GM21576 (cell line): ENCODE measurements at regions not wholly inside any gene's neighbourhood (a gene's known extent, or its start where the extent isn't known, plus 50 kb on each side); places are given as distances from the start of the nearest gene placed in this dataset.
A peak's percentile ranks its signal among the peaks of the same experiment; 100 is the strongest.

ENCODE experiments used
- ATAC-seq: cut with Tn5 transposase; IDR thresholded peaks from one replicate; pipeline ENCODE4 v1.9.1; 2021; ENCODE audit warnings: mild to moderate bottlenecking, moderate library complexity; ENCODE audit not compliant: unreplicated experiment

- no peak for ATAC-seq
Measured at GRCh38 chr6:26280407-26280806, 84.6 kb upstream of the BTN3A2 start.

- ATAC-seq, result no peak
Measured at GRCh38 chr6:26284537-26285142, 80.4 kb upstream of the BTN3A2 start.

GRCh38 chr6:26285143-26286134 is 79.6 kb upstream of the BTN3A2 start:
- ATAC-seq, result peak; percentile 70

DNA sequence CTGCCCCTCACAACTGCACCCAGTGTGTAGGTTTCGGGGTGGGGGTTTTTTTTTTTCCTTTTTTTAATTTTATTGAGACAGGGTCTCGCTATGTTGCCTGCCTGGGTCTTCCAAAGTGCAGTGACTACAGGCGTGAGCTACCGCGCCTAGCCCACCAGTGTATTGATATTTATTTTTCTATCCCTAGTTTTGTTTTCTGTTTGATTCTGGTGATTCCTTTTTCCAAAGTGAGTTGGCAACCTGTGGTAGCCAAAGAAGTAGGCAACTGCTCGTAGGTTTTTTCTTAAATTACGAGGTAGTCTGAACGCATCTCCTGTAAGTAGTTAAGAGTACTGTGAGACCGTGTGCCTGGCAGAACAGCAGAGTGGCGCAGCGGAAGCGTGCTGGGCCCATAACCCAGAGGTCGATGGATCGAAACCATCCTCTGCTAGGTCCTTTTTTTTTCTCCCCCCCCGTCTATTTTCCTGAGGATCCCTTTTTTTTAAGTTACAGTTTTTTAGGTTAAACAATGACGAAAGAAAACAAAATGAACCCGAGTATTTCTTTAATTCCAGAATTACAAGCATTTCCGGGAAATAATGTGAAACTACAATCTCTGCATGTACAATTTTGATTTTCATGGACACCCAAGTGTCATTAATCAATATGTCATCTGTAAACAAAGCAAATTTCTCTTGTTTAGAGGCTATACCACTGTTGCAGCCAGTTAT is 78.7 kb upstream of the BTN3A2 start:
- ATAC-seq, result no peak

GRCh38 chr6:26288155-26288554 is 76.8 kb upstream of the BTN3A2 start:
- no peak for ATAC-seq

- ATAC-seq, result no peak
Measured at GRCh38 chr6:26290941-26291340, 74.1 kb upstream of the BTN3A2 start.

GRCh38 chr6:26292709-26293108 is 72.3 kb upstream of the BTN3A2 start:
- no peak for ATAC-seq

GRCh38 chr6:26294302-26294701 is 70.7 kb upstream of the BTN3A2 start:
- no peak for ATAC-seq

DNA sequence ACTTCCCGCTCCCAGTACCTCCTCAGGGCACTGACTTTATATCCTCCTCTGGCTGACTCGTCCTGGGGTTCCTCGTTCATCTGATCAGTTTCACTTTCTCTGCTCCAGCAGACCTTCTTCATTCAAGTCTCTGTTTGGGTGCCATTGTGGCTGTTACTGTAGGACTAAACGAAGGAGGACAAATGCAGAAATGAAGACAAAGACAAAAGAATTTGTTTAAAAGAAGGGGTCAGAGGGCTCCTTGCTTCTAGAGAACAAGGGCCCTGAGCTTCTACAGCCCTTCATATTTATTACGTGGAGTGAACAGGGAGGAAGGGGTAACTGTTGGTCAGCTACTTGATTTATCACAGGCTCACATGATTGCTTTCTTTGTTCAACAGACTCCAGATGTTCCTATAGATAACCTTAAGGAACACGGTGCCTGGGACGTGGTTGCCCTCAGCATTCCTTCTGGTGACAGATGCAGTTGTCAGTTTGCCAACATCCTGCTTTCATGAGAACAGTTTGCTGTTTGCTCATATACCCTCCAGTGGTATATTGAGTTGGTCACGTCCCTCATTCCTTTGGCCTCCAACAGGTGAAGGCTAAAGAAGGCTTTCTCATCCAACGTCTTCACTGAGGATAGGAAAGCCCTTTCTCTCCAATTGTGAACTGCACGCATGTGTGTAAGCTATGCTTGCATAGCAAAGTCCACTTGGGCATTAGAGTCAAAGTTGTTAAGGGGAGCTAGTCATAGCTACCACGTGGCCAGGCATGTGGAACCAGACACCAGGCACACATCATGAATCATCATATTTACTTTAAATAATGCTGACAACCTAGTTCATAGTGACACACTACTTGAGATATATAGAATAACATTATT is 69.1 kb upstream of the BTN3A2 start:
- no peak for ATAC-seq

DNA sequence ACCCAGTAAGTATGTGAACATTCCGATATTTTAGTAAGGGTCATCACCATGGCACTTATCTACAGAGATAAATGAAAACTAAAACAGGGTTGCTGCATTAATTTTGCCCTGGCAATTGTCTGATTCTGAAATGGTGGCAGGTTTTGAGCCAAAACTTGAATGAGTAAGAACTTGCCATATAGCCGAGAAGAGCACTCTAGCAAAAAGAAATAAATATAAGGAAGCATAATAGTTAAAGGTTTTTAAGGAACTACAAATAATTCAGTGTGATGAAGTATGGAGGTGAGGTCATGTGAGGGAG is 68.5 kb upstream of the BTN3A2 start:
- no peak for ATAC-seq

DNA sequence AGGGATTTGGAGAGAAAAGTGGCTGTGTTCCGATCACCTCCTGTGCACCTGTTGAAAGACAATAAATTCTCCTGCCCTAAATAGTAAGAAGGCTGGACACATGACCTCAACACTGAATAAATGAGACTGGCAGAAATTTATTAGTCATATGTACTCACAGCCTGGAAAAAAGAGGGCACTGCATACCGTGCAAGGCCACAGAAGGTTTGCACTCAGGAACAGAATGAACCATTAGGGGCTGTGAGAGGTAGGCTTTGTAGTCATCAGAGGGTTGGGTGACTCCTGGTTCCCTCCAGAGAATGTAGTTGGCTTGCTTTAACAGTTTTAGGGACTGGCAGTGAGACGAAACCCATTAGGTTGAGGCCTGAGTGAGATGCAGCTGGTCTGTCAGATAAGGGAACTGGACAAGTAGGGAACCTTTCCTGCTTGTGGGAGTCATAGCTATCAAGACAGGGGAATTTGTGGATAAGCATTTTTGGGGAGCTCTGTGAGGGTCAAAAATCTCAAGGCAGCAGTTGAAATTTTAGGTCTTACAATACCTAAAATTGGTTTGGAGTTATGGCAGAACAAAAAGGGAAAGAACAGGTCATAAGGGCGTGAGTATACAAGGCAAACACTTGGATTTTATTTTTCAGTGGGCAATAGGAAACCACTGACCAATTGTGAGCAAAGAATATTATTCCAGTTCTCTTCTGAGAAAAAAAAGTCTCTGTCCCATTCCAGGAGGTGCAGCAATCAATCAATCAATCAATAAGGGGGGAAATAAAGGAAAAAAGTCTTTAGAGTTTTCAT is 67.9 kb upstream of the BTN3A2 start:
- no peak for ATAC-seq

DNA sequence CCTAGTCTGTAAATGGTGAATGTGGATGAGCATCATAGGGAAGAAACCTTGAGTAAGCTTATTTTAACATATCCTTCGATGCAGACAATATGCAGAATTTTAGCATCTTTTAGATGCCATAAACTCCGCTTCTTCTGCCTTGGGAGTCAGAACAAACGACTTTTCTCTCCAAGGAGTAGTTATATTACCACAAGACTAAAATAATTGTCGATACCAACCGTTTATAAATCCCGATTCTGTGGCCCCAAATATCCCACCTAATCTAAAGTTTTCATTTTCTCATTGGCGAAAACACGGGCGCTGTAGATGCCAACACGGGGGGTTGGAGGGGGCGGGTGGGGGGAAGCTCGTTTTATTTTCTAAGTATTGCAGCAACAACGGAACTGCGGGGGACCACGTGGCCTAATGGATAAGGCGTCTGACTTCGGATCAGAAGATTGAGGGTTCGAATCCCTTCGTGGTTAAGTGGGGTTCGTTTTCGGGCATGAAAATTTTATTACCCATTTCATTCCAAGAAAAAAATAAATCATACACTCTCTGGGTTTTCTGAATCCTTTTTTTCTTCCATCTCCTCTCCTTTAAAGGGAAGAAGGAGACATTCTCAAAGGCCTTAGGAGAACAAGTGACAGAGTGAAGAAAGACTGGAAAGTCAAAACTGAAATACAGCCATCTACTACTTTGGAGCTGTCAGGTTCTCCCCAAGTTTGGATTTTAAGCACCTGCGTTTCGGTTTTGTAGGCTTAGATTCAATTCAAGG is 65.5 kb upstream of the BTN3A2 start:
- no peak for ATAC-seq

DNA sequence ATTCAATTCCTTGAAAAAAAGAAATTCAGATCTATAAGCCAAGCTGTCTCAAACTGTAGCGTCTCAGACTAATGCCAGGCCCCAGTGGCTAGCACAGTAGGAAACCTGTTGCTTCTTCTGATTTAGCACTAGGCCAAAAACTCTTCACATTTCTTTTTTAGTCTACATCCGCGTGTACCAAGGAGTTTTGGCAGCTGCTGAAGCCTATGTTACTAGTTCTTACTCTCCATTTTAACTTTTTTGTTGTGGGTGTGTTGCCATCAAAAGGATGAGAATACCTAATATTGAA is 65.0 kb upstream of the BTN3A2 start:
- no peak for ATAC-seq

DNA sequence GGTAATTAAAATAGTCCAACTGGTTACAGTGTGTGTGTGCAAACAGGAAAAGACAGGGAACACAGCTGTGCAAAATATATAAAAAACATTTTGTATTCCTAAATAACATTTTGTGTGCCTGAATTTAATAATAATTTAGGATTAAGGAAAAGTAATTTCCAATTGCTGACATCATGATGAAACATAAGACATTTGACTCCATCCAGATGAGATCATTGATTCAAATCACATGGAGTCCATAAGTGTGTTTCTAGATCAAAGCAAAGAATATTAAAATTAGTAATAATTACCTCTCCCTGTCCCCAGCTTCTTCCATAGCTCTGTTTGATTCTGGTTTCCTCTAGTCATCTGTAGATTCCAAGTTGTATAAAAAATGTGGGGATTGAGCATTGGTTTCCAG is 64.6 kb upstream of the BTN3A2 start:
- no peak for ATAC-seq

- no peak for ATAC-seq
Measured at GRCh38 chr6:26300828-26301227, 64.2 kb upstream of the BTN3A2 start.

DNA sequence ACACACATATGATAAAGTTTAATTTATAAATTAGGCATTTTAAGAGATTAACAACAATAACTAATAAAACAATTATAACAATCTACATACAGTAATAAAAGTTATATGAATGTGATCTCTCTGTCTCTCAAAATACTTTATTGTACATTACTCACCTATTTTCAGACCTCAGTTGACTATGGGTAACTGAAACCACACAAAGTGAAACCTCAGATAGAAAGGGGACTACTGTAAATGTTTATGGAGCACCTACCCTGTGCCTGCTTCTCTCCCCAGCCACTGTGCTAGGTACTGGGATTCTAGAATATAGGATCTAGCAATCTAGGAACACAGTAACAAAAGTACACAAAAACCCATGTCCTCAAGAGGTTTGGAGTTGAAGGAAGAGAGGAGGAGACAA is 63.4 kb upstream of the BTN3A2 start:
- ATAC-seq, result no peak

GRCh38 chr6:26302941-26303559 is 61.9 kb upstream of the BTN3A2 start:
- no peak for ATAC-seq

DNA sequence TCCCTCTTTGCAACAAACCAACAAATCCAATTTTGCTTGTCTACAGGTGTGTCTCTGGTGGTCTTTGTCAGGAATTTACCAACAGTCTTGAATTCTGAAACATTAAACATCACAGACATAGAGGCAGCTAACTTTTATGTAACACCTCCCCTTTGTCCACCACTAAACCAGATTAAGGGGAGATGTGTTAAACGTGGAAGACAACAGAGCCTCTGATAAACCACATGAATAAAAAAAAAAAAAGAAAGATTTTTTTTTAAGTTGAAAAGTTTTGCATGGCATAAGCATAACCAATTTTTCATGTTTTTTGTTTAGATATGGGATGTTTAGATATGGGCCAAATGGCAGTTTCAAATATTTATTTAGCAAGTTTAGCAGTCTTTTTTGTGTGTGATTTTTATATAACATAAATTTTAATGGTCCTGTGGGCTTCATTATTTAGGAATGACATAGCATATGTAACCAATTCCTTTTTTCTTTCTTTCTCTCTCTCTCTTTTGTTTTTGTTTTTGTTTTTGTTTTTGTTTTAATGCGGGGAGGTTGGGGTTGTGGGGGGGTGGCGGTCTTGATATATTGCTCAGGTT is 60.7 kb upstream of the BTN3A2 start:
- no peak for ATAC-seq
